IPS-NIHi7 (cell line): ENCODE measurements at regions not wholly inside any gene's neighbourhood (a gene's known extent, or its start where the extent isn't known, plus 50 kb on each side); places are given as distances from the start of the nearest gene placed in this dataset.
"Not testable (repeated sequence)": the region's sequence is repeated elsewhere in the genome, so short reads cannot be mapped to it uniquely, and the experiment has no call there.

Experiments used
- DNase-seq: peaks from one replicate; pipeline ENCODE4 v3.0.0; 2012; ENCODE audit warnings: mixed read lengths; ENCODE audit errors: extremely low spot score

- DNase-seq, result no peak
These were observed 857.0 kb downstream of the LTN1 start for GRCh38 chr21:28135646-28136045.

GRCh38 chr21:28133116-28133515 is 859.6 kb downstream of the LTN1 start:
- DNase-seq, result no peak

- no peak for DNase-seq
These were observed 860.0 kb downstream of the LTN1 start for GRCh38 chr21:28132713-28133112.

GRCh38 chr21:28127175-28127785 is 865.4 kb downstream of the LTN1 start:
- DNase-seq, result no peak

GRCh38 chr21:28126521-28127174 is 866.0 kb downstream of the LTN1 start:
- no peak for DNase-seq

- no peak for DNase-seq
These were observed 868.1 kb downstream of the LTN1 start for GRCh38 chr21:28124541-28124940.

- no peak for DNase-seq
These were observed 874.1 kb downstream of the LTN1 start for GRCh38 chr21:28118570-28118969.

- not testable (repeated sequence) for DNase-seq
These were observed 877.7 kb downstream of the LTN1 start for GRCh38 chr21:28114986-28115385.

GRCh38 chr21:28113718-28114117 is 879.0 kb downstream of the LTN1 start:
- no peak for DNase-seq

- DNase-seq, result no peak
These were observed 880.2 kb downstream of the LTN1 start for GRCh38 chr21:28112511-28112910.

GRCh38 chr21:28111151-28111619 is 881.5 kb downstream of the LTN1 start:
- DNase-seq, result no peak

- no peak for DNase-seq
These were observed 882.0 kb downstream of the LTN1 start for GRCh38 chr21:28110716-28111115.

GRCh38 chr21:28110074-28110473 is 882.6 kb downstream of the LTN1 start:
- no peak for DNase-seq

- DNase-seq, result no peak
These were observed 886.2 kb downstream of the LTN1 start for GRCh38 chr21:28106370-28106890.

- DNase-seq, result no peak
These were observed 888.3 kb downstream of the LTN1 start for GRCh38 chr21:28104346-28104745.

GRCh38 chr21:28100366-28100765 is 892.3 kb downstream of the LTN1 start:
- DNase-seq, result no peak

- no peak for DNase-seq
These were observed 893.5 kb downstream of the LTN1 start for GRCh38 chr21:28099001-28099705.

- no peak for DNase-seq
These were observed 901.2 kb downstream of the LTN1 start for GRCh38 chr21:28091466-28091865.

- DNase-seq, result no peak
These were observed 902.1 kb downstream of the LTN1 start for GRCh38 chr21:28090546-28090945.

- DNase-seq, result peak; percentile 10
These were observed 902.9 kb downstream of the LTN1 start for GRCh38 chr21:28089599-28090441.

GRCh38 chr21:28086861-28087581 is 905.7 kb downstream of the LTN1 start:
- no peak for DNase-seq
